GM12892 (cell line): ENCODE measurements at regions not wholly inside any gene's neighbourhood (a gene's known extent, or its start where the extent isn't known, plus 50 kb on each side); places are given as distances from the start of the nearest gene placed in this dataset.
A peak's percentile ranks its signal among the peaks of the same experiment; 100 is the strongest.
"Not testable (repeated sequence)": the region's sequence is repeated elsewhere in the genome, so short reads cannot be mapped to it uniquely, and the experiment has no call there.

Experiments used
- DNase-seq: peaks from one replicate; pipeline ENCODE4 v3.0.0; 2011; ENCODE audit not compliant: insufficient read length
- FAIRE-seq: peaks from 2 replicates; lab custom pipeline; 2011; peaks lifted over from hg19 to GRCh38; lab: Jason Lieb, UNC
- POLR2A ChIP-seq: IDR thresholded peaks from 2 replicates; pipeline ENCODE4 v1.6.1; 2011; ENCODE audit warnings: low read depth, low read length, control low read depth
- POLR2AphosphoS5 ChIP-seq: IDR thresholded peaks from 2 replicates; pipeline ENCODE4 v1.6.1; 2011; ENCODE audit warnings: low read depth, low read length, control low read depth
- TAF1 ChIP-seq: IDR thresholded peaks from 2 replicates; pipeline ENCODE4 v1.6.1; 2011; ENCODE audit warnings: low read depth, mild to moderate bottlenecking, control low read depth, low read length, borderline replicate concordance

- DNase-seq: no peak
- TF ChIP-seq POLR2A (no peak), TAF1 (no peak), POLR2AphosphoS5 (no peak)
- no peak for FAIRE-seq
Observed at GRCh38 chr12:40172879-40173278, 51.9 kb upstream of the LRRK2 start.

- DNase-seq (no peak), FAIRE-seq (no peak)
- TF ChIP-seq TAF1 (no peak), POLR2A (no peak), POLR2AphosphoS5 (no peak)
Observed at GRCh38 chr12:40171501-40171900, 53.3 kb upstream of the LRRK2 start.

- FAIRE-seq (no peak), DNase-seq (no peak)
- TF ChIP-seq POLR2AphosphoS5 (no peak), TAF1 (no peak), POLR2A (no peak)
Observed at GRCh38 chr12:40171066-40171465, 53.7 kb upstream of the LRRK2 start.

- TF ChIP-seq TAF1 (no peak), POLR2A (no peak), POLR2AphosphoS5 (no peak)
- FAIRE-seq: peak; percentile 24
- no peak for DNase-seq
Observed at GRCh38 chr12:40170593-40170992, 54.2 kb upstream of the LRRK2 start.

- FAIRE-seq (peak; percentile 53), DNase-seq (no peak)
- TF ChIP-seq POLR2A (no peak), TAF1 (no peak), POLR2AphosphoS5 (no peak)
Observed at GRCh38 chr12:40168868-40169267, 55.9 kb upstream of the LRRK2 start.

GRCh38 chr12:40168419-40168818, 56.4 kb upstream of the LRRK2 start:
- DNase-seq, FAIRE-seq: not testable (repeated sequence)

GRCh38 chr12:40168001-40168400, 56.8 kb upstream of the LRRK2 start:
- DNase-seq (no peak), FAIRE-seq (no peak)
- no peak for TF ChIP-seq POLR2AphosphoS5
- no peak for TF ChIP-seq POLR2A
- TF ChIP-seq TAF1: no peak

- TF ChIP-seq POLR2A (no peak), TAF1 (no peak)
- DNase-seq (no peak), FAIRE-seq (no peak)
Observed at GRCh38 chr12:40165179-40165578, 59.3 kb upstream of the SLC2A13 start.

GRCh38 chr12:40164034-40164433, 58.2 kb upstream of the SLC2A13 start:
- no peak for FAIRE-seq
- TF ChIP-seq POLR2AphosphoS5: no peak
- no peak for TF ChIP-seq POLR2A
- TF ChIP-seq TAF1: no peak

GRCh38 chr12:40162033-40162432, 56.2 kb upstream of the SLC2A13 start:
- FAIRE-seq (no peak), DNase-seq (no peak)
- TF ChIP-seq TAF1 (no peak), POLR2A (no peak), POLR2AphosphoS5 (no peak)

More at GRCh38 chr12:40164034-40164433, 58.2 kb upstream of the SLC2A13 start:
- DNase-seq: no peak

GRCh38 chr12:40158592-40159111, 52.8 kb upstream of the SLC2A13 start:
- TF ChIP-seq TAF1 (no peak), POLR2A (no peak), POLR2AphosphoS5 (no peak)
- DNase-seq (no peak), FAIRE-seq (peak; percentile 86)

GRCh38 chr12:40157336-40157735, 51.5 kb upstream of the SLC2A13 start:
- FAIRE-seq: no peak
- no peak for DNase-seq
- TF ChIP-seq TAF1 (no peak), POLR2A (no peak), POLR2AphosphoS5 (no peak)
